ENCODE measurements at regions not wholly inside any gene's neighbourhood (a gene's known extent, or its start where the extent isn't known, plus 50 kb on each side); places are given as distances from the start of the nearest gene placed in this dataset.

GRCh38 chr4:157722146-157722545, 450.7 kb downstream of the GASK1B start:
- DNase-seq (ENCODE audit: low read depth in 1 of 2, low spot score in 1 of 2) = no peak
- Histone ChIP-seq H3K27me3 (ENCODE audit: insufficient read depth, poor library complexity, severe bottlenecking) (no peaks in the 10 kb centered on the region), H3K27ac (replicated peaks) (no peak overlapping the region), H3K4me3 (replicated peaks; ENCODE audit: insufficient read depth, low read length) (no peak overlapping the region)
- no peak for TF ChIP-seq SPI1 (IDR thresholded peaks at IDR 0.05; ENCODE audit: borderline replicate concordance, low read depth)

DNA sequence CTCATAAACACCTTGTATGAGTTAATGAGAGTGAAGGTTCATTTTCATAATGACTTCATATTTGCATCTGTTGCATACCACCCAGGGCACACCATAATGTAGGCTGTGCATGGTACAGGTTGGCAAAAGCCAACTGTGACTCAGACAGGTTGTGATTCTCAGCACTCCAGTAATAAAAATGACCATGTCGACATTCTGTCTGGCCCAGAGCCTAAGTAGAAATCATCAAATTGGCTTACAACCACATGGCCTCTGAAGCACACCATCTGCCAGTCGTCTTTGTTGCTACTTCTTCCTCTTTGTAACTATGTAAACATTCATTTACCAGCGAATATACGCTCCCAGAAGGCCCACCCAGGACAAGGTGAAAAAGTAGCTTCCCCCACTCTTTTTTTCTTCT, 459.5 kb downstream of the GASK1B start:
- Histone ChIP-seq H3K27ac (replicated peaks) (no peak overlapping the region), H3K27me3 (ENCODE audit: insufficient read depth, poor library complexity, severe bottlenecking) (no peaks in the 10 kb centered on the region), H3K4me3 (replicated peaks; ENCODE audit: insufficient read depth, low read length) (no peak overlapping the region)
- no peak for DNase-seq (ENCODE audit: low read depth in 1 of 2, low spot score in 1 of 2)
- TF ChIP-seq POLR2AphosphoS5 (IDR thresholded peaks at IDR 0.05; ENCODE audit: low read depth) = no peak

DNA sequence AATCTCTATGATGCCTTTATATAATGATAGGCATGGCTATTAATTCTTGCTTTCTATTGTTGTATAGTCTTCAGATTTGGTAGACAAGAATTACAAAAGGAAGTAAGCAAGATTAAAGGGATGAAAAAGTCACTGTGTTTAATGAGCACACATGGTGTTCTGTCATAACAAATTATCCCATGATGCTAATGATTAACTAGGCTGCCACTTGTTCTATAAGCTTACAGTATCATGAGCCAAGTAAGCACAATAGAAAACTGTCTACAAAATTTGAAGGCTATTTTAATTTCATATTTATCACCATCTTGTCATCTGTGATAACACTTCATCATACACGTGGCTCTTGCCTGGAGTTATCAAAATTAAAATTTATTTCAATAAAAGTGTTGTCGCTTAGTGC, 466.7 kb downstream of the GASK1B start:
- Histone ChIP-seq H3K4me3 (replicated peaks; ENCODE audit: insufficient read depth, low read length) (no peak overlapping the region), H3K27ac (replicated peaks) (no peak overlapping the region), H3K27me3 (ENCODE audit: insufficient read depth, poor library complexity, severe bottlenecking) (no peaks in the 10 kb centered on the region)
- no peak for TF ChIP-seq POLR2AphosphoS5 (IDR thresholded peaks at IDR 0.05; ENCODE audit: low read depth)
- TF ChIP-seq, protein P1, sequence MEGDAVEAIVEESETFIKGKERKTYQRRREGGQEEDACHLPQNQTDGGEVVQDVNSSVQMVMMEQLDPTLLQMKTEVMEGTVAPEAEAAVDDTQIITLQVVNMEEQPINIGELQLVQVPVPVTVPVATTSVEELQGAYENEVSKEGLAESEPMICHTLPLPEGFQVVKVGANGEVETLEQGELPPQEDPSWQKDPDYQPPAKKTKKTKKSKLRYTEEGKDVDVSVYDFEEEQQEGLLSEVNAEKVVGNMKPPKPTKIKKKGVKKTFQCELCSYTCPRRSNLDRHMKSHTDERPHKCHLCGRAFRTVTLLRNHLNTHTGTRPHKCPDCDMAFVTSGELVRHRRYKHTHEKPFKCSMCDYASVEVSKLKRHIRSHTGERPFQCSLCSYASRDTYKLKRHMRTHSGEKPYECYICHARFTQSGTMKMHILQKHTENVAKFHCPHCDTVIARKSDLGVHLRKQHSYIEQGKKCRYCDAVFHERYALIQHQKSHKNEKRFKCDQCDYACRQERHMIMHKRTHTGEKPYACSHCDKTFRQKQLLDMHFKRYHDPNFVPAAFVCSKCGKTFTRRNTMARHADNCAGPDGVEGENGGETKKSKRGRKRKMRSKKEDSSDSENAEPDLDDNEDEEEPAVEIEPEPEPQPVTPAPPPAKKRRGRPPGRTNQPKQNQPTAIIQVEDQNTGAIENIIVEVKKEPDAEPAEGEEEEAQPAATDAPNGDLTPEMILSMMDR (IDR thresholded peaks at IDR 0.05; ENCODE audit: insufficient read depth, low read length) = no peak
- TF ChIP-seq, protein P2, sequence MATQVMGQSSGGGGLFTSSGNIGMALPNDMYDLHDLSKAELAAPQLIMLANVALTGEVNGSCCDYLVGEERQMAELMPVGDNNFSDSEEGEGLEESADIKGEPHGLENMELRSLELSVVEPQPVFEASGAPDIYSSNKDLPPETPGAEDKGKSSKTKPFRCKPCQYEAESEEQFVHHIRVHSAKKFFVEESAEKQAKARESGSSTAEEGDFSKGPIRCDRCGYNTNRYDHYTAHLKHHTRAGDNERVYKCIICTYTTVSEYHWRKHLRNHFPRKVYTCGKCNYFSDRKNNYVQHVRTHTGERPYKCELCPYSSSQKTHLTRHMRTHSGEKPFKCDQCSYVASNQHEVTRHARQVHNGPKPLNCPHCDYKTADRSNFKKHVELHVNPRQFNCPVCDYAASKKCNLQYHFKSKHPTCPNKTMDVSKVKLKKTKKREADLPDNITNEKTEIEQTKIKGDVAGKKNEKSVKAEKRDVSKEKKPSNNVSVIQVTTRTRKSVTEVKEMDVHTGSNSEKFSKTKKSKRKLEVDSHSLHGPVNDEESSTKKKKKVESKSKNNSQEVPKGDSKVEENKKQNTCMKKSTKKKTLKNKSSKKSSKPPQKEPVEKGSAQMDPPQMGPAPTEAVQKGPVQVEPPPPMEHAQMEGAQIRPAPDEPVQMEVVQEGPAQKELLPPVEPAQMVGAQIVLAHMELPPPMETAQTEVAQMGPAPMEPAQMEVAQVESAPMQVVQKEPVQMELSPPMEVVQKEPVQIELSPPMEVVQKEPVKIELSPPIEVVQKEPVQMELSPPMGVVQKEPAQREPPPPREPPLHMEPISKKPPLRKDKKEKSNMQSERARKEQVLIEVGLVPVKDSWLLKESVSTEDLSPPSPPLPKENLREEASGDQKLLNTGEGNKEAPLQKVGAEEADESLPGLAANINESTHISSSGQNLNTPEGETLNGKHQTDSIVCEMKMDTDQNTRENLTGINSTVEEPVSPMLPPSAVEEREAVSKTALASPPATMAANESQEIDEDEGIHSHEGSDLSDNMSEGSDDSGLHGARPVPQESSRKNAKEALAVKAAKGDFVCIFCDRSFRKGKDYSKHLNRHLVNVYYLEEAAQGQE (IDR thresholded peaks at IDR 0.05; ENCODE audit: insufficient replicate concordance, low read depth) = no peak
- TF ChIP-seq SPI1 (IDR thresholded peaks at IDR 0.05; ENCODE audit: borderline replicate concordance, low read depth) = no peak
- TF ChIP-seq GABPA (IDR thresholded peaks at IDR 0.05; ENCODE audit: low read depth) = no peak
- DNase-seq (ENCODE audit: low read depth in 1 of 2, low spot score in 1 of 2) = no peak

DNA sequence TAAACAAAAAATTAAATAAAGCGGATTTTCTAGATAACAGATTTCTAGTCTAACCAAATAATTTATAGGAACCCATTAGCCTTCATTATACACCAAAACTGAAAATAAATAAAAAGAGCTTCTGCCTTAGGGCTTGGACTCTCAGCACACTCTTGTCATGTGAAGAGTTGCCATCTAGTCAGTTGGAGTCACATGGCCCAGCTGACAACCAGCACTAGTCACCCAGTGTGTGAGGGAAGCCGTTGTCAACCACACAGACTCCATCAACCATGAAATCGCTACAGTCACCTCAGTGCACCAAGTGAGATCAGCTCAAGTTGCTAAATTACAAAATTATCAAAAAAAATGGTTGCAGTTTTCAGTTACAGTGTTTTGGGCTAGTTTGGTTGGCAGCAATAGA, 470.0 kb downstream of the GASK1B start:
- no peak overlapping the region for H3K4me3 ChIP-seq (replicated peaks; ENCODE audit: insufficient read depth, low read length)
- H3K27me3 ChIP-seq (ENCODE audit: insufficient read depth, poor library complexity, severe bottlenecking) = no peaks in the 10 kb centered on the region
- no peak for DNase-seq (ENCODE audit: low read depth in 1 of 2, low spot score in 1 of 2)
- TF ChIP-seq, protein P2 (IDR thresholded peaks at IDR 0.05; ENCODE audit: insufficient replicate concordance, low read depth) = no peak
- TF ChIP-seq POLR2AphosphoS5 (IDR thresholded peaks at IDR 0.05; ENCODE audit: low read depth) = no peak
- TF ChIP-seq, protein P1 (IDR thresholded peaks at IDR 0.05; ENCODE audit: insufficient read depth, low read length) = no peak
- no peak for TF ChIP-seq GABPA (IDR thresholded peaks at IDR 0.05; ENCODE audit: low read depth)
- TF ChIP-seq SPI1 (IDR thresholded peaks at IDR 0.05; ENCODE audit: borderline replicate concordance, low read depth) = no peak
- H3K27ac ChIP-seq (replicated peaks) = no peak overlapping the region

DNA sequence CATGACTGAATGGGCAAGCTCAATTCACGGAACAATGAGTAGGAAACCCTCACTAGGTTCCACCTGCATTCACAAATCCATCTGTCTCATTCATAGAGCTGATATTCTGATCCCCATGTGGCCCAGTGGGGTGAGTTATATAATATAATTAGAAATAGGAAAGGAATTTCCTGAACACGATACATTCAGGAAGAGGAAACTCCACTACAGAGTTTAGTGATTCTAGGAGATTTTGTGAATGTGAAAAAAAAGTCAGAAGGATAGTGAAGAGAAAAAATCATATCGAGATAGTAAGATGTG, 471.2 kb downstream of the GASK1B start:
- TF ChIP-seq, protein P2 (IDR thresholded peaks at IDR 0.05; ENCODE audit: insufficient replicate concordance, low read depth) = no peak
- no peak for TF ChIP-seq GABPA (IDR thresholded peaks at IDR 0.05; ENCODE audit: low read depth)
- no peak for TF ChIP-seq POLR2AphosphoS5 (IDR thresholded peaks at IDR 0.05; ENCODE audit: low read depth)
- TF ChIP-seq, protein P1 (IDR thresholded peaks at IDR 0.05; ENCODE audit: insufficient read depth, low read length) = no peak
- no peak for TF ChIP-seq SPI1 (IDR thresholded peaks at IDR 0.05; ENCODE audit: borderline replicate concordance, low read depth)
- H3K27me3 ChIP-seq (ENCODE audit: insufficient read depth, poor library complexity, severe bottlenecking) = no peaks in the 10 kb centered on the region
- DNase-seq (ENCODE audit: low read depth in 1 of 2, low spot score in 1 of 2) = no peak
- no peak overlapping the region for H3K4me3 ChIP-seq (replicated peaks; ENCODE audit: insufficient read depth, low read length)
- no peak overlapping the region for H3K27ac ChIP-seq (replicated peaks)

All from HL-60 (cell line).